EL (cell line): ENCODE measurements at regions not wholly inside any gene's neighbourhood (a gene's known extent, or its start where the extent isn't known, plus 50 kb on each side); places are given as distances from the start of the nearest gene placed in this dataset.
A peak's percentile ranks its signal among the peaks of the same experiment; 100 is the strongest.

Source experiments
- DNase-seq: peaks from one replicate; pipeline ENCODE4 v3.0.0-alpha.2; 2016

DNA sequence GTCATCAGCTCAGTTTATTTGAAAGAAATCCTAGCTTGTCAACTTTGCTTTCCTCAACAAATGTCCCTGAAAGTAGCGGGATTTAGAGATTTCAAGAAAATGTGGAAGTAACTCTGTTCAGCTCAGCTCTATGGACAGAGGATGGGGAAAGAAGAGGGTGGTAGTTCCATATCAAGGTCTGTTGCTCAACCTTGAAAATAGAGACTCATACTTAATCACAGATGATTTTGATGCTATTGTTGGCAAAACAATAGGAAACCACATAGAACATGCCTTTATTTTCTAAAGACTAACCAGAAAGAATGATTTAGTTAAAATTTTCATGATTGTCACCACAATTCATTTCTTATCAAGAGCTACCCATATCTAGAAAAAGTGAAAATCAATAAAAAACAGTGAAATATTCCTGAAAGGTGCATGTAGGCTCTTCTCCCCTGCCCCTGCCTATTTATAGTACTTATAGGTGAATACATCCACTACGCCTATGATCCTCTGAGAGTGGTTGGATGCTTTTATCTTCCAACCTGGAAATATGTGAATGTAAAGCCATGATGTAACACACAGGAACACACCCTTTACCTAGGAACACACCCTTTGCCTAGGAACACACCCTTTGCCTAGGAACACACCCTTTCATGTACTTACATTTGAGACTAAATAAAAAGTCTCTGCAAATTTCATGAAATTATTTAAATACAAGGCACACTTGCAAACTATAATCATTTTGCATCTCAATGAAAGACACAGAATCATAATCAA lies 65.8 kb downstream of the ETAA1 start:
- no peak for DNase-seq

DNA sequence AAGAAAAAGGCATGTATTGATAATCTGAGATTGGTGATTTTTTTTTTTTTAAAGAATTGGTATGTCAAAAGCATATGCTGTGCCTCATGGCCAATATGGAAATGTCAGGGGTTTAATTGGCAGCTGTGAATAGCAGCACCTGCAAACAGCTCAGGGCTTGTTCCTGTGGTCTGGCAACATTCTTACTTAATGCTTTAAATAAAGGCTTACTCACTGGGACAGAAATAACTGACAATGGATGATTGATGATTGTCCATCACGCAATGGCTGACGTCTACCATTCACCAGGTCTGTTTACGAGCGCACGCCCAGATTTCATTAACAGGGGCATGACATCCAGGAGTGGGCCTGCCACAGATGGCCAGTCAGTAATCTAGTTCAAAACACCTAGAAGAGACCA lies 66.7 kb downstream of the ETAA1 start:
- DNase-seq = no peak

DNA sequence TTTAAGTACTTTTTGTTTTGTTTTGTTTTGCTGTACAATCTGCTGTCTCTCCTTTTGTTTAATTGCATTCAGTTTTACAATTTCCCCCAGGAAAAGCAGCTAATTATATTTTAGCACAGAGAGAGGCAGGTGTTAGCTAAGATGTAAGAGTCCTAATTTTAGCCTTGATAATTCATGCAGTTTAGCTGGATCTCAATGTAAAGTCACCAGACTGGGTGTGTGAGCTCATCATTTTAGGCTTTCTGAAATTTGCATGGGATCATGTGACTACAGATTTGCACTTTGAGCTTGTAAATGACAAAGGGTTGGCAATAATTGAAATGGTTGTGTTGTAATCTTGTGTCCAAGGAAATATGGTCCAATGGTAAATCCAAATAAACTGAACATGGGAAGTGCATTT lies 68.5 kb downstream of the ETAA1 start:
- no peak for DNase-seq

DNA sequence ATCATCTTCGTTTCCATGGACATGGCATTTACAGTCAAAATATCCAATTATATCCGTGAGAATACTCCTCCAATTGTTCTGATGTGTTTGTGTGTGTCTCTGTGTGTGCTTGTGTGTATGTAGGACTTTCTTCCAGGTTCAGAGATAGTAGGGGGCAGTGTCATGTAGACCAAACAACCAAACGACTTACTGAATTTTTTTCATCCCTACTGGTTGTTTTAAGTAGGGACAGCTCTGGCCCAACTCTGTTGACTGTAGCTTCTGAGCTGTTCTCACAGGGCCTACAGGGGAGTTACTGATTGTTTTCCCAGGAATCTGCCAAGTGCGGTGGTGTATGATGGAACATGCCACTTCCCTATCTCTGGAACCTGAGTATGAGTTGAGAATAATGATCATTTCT lies 69.6 kb downstream of the ETAA1 start:
- DNase-seq = no peak

DNA sequence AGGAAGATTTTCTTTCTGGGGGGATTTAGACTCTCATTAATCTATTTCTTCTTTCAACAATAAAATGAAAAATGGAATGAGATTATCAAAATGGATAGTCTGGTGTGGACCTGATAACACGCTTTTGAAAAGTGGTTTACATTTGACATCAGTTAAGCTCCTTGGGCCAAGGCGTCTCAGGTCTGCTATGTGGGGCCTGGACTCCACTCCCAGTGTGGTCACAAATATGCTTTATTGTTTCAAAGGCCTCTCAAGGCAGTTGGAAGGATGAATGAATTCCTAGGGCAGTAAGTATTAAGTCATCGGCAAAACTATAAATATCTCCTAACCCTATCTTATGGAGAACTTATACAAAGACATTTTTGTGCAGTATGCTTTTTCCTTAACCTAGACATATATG lies 74.5 kb downstream of the ETAA1 start:
- DNase-seq = no peak

DNA sequence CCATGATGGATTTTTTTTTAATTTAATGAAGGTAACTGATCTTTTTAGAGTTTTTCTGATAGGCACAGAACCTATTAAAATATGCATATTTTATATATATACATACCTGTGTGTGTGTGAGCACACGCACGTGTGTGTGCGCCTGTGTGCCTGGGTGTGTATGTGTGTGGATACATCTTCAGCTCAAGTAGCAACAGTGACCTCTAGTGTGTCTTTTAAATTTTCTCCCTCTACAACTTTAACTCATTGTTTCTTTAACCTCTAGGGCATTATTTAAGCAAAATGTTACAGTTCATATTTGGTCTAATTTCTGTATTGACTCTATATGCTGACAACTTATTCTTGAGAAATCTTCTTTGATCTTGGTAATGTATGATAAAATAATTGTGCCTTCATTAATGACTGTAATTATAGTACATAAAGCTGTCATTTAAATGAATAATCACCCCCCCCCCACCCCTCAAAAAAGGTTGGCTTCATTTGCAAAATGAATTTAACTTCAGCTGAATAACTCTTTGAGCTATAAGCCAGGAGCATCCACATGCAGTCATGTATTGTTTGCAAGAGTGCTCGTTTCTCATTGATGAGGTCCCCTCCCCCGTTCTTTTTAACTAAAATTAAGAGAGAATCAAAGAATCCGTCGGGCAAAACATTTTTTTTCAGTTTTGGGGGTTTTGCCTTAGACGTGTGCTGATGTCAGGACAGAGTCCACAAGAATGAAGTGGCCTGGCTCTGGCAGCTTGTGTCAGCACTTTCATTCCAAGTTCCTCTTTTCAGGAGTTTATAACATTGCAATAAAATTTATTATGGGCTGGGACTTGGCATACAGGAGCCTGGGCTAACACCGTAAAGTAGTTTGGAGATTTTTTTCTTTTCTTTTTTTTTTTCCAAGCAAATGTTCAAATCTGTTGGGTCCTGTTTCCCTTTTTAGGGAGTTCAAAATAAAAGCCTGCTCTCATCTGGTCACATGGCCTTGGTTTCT lies 80.0 kb downstream of the ETAA1 start:
- DNase-seq = peak; percentile 53

DNA sequence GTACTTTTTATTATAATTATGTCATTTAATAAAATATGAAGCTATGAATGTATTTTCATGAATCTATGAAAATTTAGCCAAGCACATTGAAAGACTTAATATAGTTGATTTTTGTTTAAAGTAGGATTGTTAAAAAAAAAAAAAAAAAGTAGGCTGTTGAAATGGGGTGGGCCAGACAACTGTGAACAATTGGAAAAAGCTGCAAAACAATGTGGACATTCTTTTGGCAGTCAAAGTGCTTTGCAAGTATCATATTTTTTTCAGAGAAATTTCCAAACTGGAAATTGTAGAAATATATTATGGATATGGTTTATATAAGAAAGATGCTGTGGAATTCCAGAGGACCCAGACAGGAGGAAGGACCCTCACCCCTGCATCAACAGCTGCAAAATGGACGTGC lies 82.1 kb downstream of the ETAA1 start:
- no peak for DNase-seq

DNA sequence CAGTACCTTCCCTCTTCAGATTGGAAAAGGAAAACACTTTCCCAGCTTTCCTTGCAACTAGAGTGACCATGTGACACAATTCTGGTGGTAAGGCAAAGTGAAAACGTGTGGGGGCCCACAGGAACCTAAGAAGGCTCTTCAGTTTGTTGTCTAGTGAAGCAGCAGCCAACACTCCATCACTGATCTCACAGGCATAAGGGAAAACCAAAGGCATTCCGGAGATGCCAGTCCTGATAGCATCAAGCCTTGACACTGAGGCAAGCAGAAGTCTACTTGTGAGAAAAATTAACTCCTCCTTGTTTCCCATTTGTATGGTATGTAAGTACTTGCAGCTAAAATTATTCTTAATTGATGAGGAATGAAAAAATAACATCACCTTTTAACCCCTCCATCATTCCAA lies 88.3 kb downstream of the ETAA1 start:
- peak; percentile 72 for DNase-seq

DNA sequence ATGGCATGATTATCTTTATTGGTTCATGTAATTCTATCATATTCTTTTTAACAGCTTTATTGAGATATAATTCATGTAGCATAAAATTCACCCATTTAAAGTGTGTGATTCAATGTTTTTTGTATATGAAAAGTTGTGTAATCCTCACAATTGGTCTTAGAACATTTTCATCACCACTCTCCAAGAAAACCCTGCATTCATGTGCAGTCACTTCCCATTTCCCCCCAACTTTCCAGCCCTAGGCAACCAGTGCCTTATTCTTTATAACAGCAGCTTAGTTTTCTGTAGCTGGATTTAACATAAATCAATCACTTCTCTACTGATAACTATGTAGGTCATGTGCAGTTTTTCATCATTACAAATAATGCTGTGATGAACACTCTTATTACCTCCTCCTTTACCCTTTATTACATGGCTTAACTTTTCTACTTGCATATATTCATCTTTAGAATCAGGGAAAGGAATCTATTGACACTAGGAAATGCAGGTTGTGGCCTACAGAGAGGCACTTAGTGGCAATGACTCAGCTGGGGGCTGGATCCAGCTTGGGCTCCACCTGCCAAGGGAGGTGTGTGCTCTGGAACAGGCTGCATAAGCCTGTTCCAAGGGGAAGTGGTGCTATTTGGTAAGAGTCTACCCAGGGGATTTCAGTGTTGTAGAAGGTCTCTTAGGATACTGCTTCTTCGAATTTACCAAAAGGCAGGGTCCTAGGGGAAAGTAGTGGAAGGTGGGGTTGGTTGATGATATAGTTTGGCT lies 89.1 kb downstream of the ETAA1 start:
- DNase-seq = peak; percentile 11

DNA sequence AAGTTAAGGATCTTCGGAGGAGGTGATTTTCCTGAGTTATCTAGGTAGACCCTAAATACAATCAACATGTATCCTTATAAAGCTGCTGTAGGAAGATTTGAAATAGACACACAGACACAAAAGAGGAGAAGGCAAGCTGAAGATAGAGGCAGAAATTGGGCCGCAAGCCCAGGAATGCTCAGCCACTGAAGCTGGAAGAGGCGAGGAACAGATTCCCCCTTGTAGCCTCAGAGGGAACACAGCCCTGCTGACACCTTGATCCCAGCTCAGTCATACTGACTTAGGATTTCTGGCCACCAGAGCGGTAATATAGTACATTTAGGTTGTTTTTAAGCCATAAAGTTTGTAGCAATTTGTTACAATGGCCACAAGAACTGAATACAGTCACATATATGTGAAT lies 90.9 kb downstream of the ETAA1 start:
- DNase-seq = no peak

DNA sequence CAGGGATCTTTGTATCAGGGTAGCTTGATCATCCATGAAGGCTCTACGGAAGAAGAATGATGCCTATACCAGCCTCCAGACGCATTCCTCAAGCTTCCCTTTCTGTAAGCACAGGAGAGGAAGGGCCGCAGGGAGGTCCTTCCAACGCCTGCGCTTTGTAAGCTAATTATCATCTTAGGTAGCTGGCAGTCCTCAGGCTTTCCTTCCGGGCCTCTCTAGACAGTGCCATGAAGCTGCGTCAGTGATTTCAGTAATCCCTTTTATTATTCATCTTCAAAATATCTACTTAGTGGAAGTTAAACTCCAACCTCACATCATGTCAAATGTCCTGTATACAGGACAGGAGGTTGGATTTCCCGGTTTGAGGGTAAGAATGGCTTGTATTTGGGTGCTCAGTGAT lies 92.3 kb downstream of the ETAA1 start:
- DNase-seq = no peak

DNA sequence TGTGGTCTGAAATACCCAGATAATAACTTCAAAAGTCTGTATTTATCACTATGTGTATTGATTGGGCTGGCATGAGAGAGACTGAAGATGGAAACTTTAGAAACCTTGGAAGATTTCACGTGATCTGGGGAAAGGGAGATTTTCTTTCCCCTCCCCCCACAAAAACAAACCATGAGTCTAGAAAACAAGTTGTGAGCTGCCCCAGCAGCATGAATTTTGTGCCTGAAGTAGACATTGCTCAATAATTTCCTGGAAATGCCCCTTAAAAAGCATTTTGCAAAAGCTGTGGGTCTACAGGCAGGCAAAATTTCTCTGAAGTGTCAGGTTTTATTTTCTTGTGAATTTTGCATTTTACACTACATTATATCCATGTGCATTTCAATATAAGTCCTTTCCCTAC lies 101.8 kb downstream of the ETAA1 start:
- DNase-seq = no peak

DNA sequence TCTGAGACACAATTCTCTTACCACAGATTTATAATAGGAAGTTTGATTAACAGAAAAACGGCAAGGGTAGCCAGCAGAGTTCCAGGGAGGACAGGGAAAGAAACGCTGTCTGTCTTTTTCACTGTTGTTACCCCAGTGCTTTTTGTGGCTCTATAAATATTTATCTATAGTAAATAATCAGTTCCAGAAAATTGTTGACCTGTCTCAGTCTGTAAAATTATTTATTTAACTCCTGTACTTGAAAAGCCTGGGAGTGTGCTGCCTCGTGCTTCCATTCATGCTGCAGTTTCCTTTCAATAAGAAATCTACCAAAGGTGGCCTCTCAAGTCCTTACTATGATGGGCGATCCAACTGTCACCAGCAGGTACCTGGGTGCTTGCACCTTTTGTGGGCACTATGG lies 102.9 kb downstream of the ETAA1 start:
- DNase-seq = no peak

DNA sequence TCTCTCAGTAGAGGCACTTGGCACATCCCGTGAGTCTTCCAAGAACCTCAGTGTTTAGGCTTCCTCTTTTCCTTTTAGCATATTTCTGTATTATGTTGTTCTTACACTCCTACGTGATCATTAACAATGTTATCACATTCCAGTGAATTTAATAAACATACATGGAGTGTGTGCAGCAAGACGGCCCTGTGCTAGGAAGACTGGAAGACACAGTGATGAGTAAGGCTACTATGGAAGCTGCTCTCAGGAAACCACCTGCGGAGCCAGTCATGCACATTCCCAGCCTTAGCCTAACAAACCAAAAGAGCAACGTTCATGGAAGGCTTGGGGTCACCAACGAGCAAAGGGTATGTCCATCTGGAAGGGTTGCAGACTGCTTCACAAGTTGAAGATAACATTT lies 103.4 kb downstream of the ETAA1 start:
- DNase-seq = no peak

DNA sequence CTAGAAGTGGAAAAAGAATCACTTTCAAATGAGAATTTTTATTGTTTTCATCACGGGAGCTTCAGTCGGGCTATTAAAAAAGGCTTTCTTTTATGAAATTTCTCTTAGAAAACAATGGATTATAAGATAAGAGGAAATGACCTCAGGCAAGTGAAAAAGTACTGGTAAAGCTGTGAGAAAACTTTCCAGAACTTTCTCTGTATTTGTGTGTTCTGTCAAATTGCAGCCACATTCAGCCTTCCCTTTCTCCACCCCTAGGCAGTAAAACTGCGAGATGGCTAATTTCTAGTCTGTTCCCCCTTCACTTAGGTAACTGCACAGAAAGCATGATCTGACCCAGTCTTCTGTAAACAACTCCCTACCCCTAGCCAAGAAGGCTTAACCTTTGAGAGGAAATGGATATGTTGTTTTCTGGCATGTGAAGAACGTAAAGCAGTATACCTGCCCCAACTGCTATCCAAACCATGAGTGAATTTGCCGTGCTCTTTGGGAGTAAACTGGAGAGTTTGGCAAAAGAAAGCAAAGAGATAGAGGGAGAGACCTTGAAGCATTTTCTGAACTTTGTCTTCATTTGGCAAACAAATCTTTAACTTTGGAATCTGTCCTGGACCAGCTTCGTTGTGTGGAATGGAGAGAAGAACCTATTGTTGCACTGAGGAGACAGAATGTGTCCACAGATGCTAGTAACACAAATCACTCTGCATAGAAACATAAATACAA lies 105.4 kb downstream of the ETAA1 start:
- DNase-seq = no peak

DNA sequence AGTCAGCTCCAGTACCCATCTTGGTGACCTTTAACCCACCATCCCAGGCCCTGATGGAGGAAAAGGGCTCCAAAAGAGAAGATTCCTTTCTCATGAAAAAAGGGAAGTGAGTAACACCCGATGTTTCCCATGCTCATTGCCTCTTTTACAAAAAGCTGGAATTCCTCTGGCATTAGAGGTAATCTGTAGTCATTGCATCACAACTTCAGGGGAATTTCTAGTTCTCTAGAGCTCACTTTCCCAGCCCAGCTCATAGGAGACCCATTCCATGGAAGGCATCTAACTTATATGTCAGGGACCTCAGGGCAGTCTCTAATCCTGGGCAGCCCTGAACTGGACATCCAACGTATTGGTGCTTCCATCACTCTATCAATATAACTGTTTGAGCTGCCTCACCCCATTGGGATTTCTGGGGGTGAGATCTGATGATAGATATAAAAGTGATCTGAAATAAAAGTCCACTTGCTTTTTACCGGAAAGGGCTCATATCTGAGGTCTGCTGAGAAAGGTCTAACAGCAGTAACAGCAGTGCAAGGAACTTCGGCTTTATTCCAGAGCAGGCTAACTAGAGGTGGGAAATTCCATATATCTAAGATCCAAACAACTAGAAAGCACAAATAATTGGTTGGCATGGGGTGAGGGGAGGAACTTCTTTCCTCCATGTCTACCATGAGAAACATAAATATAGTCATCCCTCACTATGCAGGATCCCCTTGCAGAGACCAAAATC lies 106.1 kb downstream of the ETAA1 start:
- peak; percentile 94 for DNase-seq

DNA sequence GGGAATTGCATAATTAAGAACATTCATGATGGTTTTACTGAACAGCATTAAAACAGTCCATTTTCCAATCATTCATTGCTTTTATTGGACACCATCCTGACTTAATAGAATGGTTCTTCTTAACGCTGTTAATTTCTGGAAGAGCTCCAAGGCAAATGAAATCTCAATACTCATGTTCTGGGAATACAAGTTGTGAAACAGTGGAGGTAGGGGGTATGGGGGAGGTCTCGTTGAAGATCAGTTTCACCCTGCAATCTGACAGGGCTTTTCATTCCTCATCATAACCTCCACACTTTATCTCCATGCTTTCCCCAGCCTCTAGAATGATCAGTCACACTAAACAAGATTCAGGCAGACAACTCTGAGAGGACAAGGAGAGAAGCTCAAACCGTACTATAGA lies 113.6 kb downstream of the ETAA1 start:
- no peak for DNase-seq

DNA sequence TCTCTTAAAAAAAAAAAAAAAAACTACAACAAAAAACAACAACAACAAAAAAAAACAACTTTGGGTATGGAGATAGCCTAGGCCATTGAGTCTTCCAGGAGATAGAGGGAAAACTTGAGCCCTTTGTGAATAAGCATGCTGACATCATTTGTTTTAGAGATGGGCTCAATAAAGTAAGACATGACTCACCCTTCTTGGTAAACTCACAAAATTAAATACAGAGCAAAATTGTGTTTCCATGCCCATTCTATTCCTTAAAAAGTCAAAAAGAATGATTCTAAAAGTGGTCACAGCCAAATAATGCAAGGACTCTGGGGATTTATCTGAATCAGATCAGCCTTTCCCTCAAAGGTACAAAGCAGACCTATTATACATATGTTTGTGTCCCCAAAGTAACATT lies 117.4 kb downstream of the ETAA1 start:
- peak; percentile 51 for DNase-seq

DNA sequence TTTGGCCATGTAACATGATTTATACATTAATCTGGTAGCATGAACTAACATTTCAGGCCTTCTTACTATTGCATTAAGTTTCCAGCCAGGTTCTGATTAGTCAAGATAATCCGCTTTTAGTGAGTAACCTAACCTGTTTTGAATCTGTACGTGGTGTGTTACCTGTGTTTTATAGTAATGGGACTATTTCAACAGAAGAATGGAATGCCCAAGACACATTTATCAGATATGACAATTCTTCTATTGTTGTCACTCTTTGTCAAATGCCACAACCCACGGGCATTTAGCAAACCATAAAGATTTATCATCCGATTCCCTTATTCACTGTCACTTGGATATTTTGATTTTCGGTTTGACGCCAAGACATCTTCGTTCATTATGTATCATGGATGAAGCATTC lies 117.9 kb downstream of the ETAA1 start:
- DNase-seq = no peak

DNA sequence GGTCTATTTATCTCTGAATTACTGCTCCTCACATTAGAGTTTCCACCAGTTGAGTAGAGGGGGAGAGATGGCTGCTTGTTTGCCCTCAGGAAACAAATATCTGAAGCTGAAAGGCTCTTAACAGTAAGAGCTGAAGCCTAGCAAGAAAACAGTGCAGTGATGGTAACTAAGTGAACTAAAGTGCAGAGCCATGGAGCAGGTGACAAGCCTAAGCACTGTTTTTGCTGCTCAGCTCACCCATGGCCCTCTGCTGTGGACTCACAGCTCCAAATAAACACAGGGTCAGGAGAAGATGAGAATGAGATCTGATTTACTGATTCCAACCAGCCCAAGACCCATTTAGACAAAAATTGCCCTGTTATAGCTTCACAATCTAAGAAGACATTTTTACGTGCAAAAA lies 118.4 kb downstream of the ETAA1 start:
- no peak for DNase-seq

DNA sequence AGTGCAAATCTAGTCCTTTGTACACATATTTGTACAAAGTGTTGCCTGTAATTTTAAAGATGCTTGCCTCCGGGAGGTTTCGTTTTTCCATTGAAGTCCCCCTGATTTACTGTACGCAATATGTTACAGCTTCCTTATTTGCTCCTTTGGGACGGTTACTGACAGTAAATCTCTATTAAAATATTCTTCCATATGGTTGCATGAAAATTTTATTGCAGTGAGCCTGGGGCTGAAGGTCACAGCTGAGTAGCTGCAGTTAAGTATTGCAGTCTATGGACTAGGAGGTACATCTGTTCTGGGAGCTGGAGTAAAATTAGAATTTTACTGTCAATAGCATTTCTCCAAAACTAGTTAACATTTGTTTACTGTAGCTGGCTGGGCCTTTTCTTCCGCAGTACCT lies 119.2 kb downstream of the ETAA1 start:
- no peak for DNase-seq

DNA sequence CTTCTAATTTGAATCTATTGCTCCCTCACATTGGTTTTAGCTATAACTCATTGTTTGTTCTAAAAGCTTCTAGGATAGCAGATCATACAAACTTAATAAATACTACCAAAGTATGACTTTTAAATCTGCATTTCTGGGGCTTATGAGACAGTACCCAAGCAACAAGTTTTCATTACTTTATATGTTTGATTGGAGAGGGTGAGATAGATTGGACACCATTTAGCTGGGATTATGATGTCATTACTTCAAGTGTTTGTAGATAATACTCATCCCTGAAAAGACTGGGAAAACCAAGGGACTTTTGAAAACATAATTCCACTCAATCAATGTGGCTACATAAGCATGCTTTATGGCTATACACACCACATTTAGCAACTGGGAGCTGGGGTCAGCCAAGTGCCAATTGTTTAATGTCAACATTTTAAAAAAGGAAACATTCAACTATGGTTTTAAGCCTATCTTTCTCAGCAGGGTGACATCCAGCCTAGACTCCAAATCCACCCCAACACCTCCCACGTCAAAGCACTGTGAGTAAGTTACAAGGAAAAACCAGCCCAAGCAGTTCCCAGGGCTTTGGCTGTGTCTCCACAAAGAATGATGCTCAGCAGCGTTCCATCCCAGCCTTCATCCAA lies 119.9 kb downstream of the ETAA1 start:
- no peak for DNase-seq
